ENCODE measurements at regions not wholly inside any gene's neighbourhood (a gene's known extent, or its start where the extent isn't known, plus 50 kb on each side); places are given as distances from the start of the nearest gene placed in this dataset.

GRCh38 chr16:80117556-80118130 is 423.1 kb upstream of the DYNLRB2 start:
- Histone ChIP-seq H2AK5ac (ENCODE audit: insufficient read length, low read length) (no peak overlapping the region), H2BK20ac (ENCODE audit: low read depth, low read length, poor library complexity, severe bottlenecking) (no peak overlapping the region), H3K14ac (ENCODE audit: insufficient read depth, low read length) (no peak overlapping the region), H3K4me2 (ENCODE audit: insufficient read depth, insufficient read length, low read length) (no peak overlapping the region), H3K23me2 (ENCODE audit: insufficient read length, low read depth, low read length, poor library complexity, severe bottlenecking) (no peaks in the 10 kb centered on the region), H3K18ac (ENCODE audit: insufficient read length, low read depth, low read length) (no peak overlapping the region), H2BK120ac (ENCODE audit: low read depth, low read length, poor library complexity, severe bottlenecking) (no peak overlapping the region), H3K79me2 (ENCODE audit: insufficient read depth, low read length) (no peaks in the 10 kb centered on the region), H2BK5ac (ENCODE audit: insufficient read length, low read length) (no peak overlapping the region), H3K27me3 (ENCODE audit: insufficient read depth, low read length) (no peaks in the 10 kb centered on the region), H3K9ac (ENCODE audit: extremely low read depth, insufficient read length, low read length) (no peak overlapping the region), H4K20me1 (ENCODE audit: control insufficient read depth, insufficient read depth, insufficient read length) (no peaks in the 10 kb centered on the region), H3K4ac (ENCODE audit: low read depth, low read length) (no peak overlapping the region), H2AFZ (ENCODE audit: low read length) (no peak overlapping the region), H4K8ac (replicated peaks; ENCODE audit: insufficient read length, low read depth, low read length) (no peak overlapping the region), H4K5ac (ENCODE audit: insufficient read length, low read depth, low read length) (no peak overlapping the region), H3K9me3 (ENCODE audit: control insufficient read depth, low read depth, low read length) (no peaks in the 10 kb centered on the region), H2BK12ac (ENCODE audit: insufficient read length, low read depth, low read length) (no peak overlapping the region), H3K23ac (ENCODE audit: insufficient read length, low read depth, low read length) (no peak overlapping the region), H4K91ac (ENCODE audit: insufficient read length, low read depth, low read length) (no peak overlapping the region), H2BK15ac (ENCODE audit: low read depth, low read length) (no peak overlapping the region), H3K4me1 (ENCODE audit: insufficient read depth, low read length) (no peaks in the 10 kb centered on the region), H3K79me1 (ENCODE audit: insufficient read depth, low read depth, low read length, poor library complexity, severe bottlenecking) (no peaks in the 10 kb centered on the region), H3K27ac (ENCODE audit: insufficient read length, low read depth, low read length) (no peak overlapping the region), H3K56ac (ENCODE audit: insufficient read length, low read depth, low read length) (no peak overlapping the region), H3T11ph (ENCODE audit: low read length) (no peak overlapping the region)
- Mint-ChIP-seq H3K4me3 (no peak overlapping the region), H3K36me3 (ENCODE audit: insufficient read depth in 1 of 3, low read depth in 3 of 3) (no peaks in the 10 kb centered on the region), H3K9me3 (no peaks in the 10 kb centered on the region), H3K4me1 (no peaks in the 10 kb centered on the region), H3K27ac (no peak overlapping the region), H3K27me3 (ENCODE audit: low read depth) (no peaks in the 10 kb centered on the region; the same call in 1 of the 2 replicates)
- WGBS (ENCODE audit: extremely low coverage, insufficient read length, low lambda C conversion rate): no CpG with 5 or more reads among the region's 4 CpGs
- no peak for TF ChIP-seq CTCF (conservative IDR thresholded peaks at IDR 0.05)
- DNase-seq: no peak

All from H9 (cell line).